ENCODE measurements at regions not wholly inside any gene's neighbourhood (a gene's known extent, or its start where the extent isn't known, plus 50 kb on each side); places are given as distances from the start of the nearest gene placed in this dataset.
"Not testable (repeated sequence)": the region's sequence is repeated elsewhere in the genome, so short reads cannot be mapped to it uniquely, and the experiment has no call there.

- not testable (repeated sequence) for TF ChIP-seq POLR2A, CTCF (IDR thresholded peaks at IDR 0.05)
These were observed 373.7 kb downstream of the BCL2L11 start for GRCh38 chr2:111494288-111494980.

Measured in thyroid gland (tissue), 4 donors.